ENCODE measurements at regions not wholly inside any gene's neighbourhood (a gene's known extent, or its start where the extent isn't known, plus 50 kb on each side); places are given as distances from the start of the nearest gene placed in this dataset.

DNA sequence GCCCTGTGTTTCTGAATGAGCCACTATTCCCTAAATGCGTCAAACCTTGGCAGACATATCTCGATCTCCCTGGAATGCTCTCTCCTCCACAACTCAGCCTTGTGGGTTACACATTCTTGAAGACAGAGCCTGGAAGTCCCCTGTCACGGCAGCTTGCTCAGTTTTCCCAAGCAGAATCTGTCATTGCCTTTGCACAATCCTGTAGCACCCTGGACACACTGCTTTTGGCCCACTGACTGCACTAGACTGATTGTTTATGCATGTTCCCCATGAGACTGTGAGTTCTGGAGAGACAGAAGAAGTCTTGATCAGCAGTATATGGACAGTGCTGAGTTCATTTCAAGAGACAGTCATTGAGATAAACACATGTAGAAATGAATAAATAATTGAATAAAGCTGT is 406.7 kb downstream of the CD83 start:
- Histone ChIP-seq H3K27me3 (no peaks in the 10 kb centered on the region), H3K36me3 (no peaks in the 10 kb centered on the region), H3K9me3 (no peaks in the 10 kb centered on the region), H3K4me1 (peaks cover 0 to 10% (median 0%) of the 10 kb centered on the region in 4 donors), H3K27ac (replicated peaks in 1 of 4) (no peak overlapping the region), H3K4me3 (no peak overlapping the region)
- no peak for TF ChIP-seq POLR2A (IDR thresholded peaks at IDR 0.05; ENCODE audit: low read depth)
- peak; percentile 42 to 49 for TF ChIP-seq POLR2AphosphoS5 (IDR thresholded peaks at IDR 0.05)
- no peak for TF ChIP-seq EP300 (IDR thresholded peaks at IDR 0.05)
- TF ChIP-seq, protein P1, sequence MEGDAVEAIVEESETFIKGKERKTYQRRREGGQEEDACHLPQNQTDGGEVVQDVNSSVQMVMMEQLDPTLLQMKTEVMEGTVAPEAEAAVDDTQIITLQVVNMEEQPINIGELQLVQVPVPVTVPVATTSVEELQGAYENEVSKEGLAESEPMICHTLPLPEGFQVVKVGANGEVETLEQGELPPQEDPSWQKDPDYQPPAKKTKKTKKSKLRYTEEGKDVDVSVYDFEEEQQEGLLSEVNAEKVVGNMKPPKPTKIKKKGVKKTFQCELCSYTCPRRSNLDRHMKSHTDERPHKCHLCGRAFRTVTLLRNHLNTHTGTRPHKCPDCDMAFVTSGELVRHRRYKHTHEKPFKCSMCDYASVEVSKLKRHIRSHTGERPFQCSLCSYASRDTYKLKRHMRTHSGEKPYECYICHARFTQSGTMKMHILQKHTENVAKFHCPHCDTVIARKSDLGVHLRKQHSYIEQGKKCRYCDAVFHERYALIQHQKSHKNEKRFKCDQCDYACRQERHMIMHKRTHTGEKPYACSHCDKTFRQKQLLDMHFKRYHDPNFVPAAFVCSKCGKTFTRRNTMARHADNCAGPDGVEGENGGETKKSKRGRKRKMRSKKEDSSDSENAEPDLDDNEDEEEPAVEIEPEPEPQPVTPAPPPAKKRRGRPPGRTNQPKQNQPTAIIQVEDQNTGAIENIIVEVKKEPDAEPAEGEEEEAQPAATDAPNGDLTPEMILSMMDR (IDR thresholded peaks at IDR 0.05), result no peak
- intact Hi-C loops (cut with DNase I), result no loop called here
- 49% methylated on average over 3 of the region's 3 CpGs for WGBS
- DNase-seq (ENCODE audit: extremely low spot score), result no peak

DNA sequence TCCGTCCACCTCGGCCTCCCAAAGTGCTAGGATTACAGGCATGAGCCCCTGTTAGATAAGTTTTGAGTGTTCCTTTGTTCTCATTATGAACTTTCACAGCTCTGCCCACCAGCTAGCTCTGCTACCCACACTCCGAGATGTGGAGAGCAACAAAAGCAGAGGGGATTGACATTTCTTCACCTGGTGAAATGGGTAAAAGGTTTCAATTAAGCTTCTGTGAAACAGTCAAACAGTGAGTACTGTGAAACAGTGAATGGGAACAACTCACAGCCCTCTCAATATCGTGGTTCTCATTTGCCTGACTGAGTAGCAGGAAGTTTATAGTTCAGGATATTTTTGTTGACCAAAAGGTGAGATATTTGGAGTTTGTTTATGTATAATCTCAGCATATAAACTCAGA is 412.8 kb downstream of the CD83 start:
- Histone ChIP-seq H3K4me1 (peaks cover 0 to 8% (median 6%) of the 10 kb centered on the region in 4 donors), H3K36me3 (no peaks in the 10 kb centered on the region), H3K27me3 (no peaks in the 10 kb centered on the region), H3K9me3 (no peaks in the 10 kb centered on the region), H3K27ac (replicated peaks in 1 of 4) (no peak overlapping the region), H3K4me3 (no peak overlapping the region)
- no peak for TF ChIP-seq POLR2A (IDR thresholded peaks at IDR 0.05; ENCODE audit: low read depth)
- TF ChIP-seq, protein P1 (IDR thresholded peaks at IDR 0.05), result no peak
- intact Hi-C loops (cut with DNase I), result no loop called here
- no peak for DNase-seq (ENCODE audit: extremely low spot score)
- WGBS, result 77% methylated on average over 4 of the region's 4 CpGs

DNA sequence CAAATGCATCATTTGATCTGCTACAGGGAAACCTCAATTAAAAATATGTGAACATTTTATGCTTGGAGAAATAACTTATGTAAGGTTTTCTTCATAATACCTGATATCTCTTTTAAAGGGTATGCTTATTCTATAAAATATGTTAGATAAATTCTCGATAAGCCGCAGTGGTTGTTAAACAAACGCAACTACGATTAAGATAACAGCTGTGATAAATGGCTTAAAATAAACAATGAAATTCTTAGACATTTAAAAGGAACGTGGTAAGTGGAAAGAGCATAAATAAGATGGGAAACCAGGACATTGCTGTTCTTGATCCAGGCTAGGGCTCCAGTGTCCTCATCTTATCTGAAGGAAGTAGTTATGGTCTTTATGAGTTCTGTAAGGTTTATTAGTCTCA is 415.9 kb downstream of the CD83 start:
- intact Hi-C loops (cut with DNase I), result no loop called here
- Histone ChIP-seq H3K4me3 (peak overlapping the region in 1 of 4 donors; percentile 8), H3K27me3 (no peaks in the 10 kb centered on the region), H3K36me3 (no peaks in the 10 kb centered on the region), H3K4me1 (peaks cover 0 to 8% (median 6%) of the 10 kb centered on the region in 4 donors), H3K9me3 (peaks cover 0 to 8% (median 0%) of the 10 kb centered on the region in 4 donors), H3K27ac (replicated peaks in 1 of 4) (no peak overlapping the region)
- TF ChIP-seq POLR2AphosphoS5 (IDR thresholded peaks at IDR 0.05) (no peak), POLR2A (IDR thresholded peaks at IDR 0.05; ENCODE audit: low read depth) (no peak), EP300 (IDR thresholded peaks at IDR 0.05) (no peak)
- TF ChIP-seq, protein P1 (IDR thresholded peaks at IDR 0.05), result no peak
- 21% methylated on average over 5 of the region's 5 CpGs for WGBS
- no peak for DNase-seq (ENCODE audit: extremely low spot score)

DNA sequence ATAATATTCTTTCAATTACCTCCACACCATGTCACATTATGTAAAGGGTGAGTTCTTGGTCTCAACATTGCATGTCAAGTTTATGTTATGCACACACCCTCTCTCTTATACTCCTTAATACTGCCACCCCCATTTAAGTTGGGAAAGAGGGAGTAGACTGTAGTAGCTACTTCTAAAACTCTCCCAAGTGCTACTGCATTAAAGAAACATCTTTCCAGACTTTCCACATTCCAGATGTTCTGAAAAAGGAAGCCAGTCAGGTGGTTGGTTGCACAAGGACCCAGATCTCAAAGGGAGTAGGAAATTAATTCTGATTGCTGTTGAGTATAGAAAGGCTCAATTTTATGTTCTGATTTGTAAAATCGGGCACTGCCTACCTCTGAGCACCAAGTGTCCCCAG is 419.5 kb downstream of the CD83 start:
- DNase-seq (ENCODE audit: extremely low spot score), result no peak
- no peak for TF ChIP-seq POLR2AphosphoS5 (IDR thresholded peaks at IDR 0.05)
- TF ChIP-seq, protein P1 (IDR thresholded peaks at IDR 0.05), result no peak
- TF ChIP-seq EP300 (IDR thresholded peaks at IDR 0.05), result no peak
- no peak for TF ChIP-seq POLR2A (IDR thresholded peaks at IDR 0.05; ENCODE audit: low read depth)
- Histone ChIP-seq H3K4me3 (no peak overlapping the region), H3K27ac (replicated peaks in 1 of 4) (no peak overlapping the region), H3K36me3 (no peaks in the 10 kb centered on the region), H3K4me1 (peaks cover 4 to 17% (median 14%) of the 10 kb centered on the region in 4 donors), H3K9me3 (peaks cover 0 to 9% (median 0%) of the 10 kb centered on the region in 4 donors), H3K27me3 (no peaks in the 10 kb centered on the region)
- 100% methylated on average over 1 of the region's 1 CpG for WGBS
- intact Hi-C loops (cut with DNase I), result no loop called here

DNA sequence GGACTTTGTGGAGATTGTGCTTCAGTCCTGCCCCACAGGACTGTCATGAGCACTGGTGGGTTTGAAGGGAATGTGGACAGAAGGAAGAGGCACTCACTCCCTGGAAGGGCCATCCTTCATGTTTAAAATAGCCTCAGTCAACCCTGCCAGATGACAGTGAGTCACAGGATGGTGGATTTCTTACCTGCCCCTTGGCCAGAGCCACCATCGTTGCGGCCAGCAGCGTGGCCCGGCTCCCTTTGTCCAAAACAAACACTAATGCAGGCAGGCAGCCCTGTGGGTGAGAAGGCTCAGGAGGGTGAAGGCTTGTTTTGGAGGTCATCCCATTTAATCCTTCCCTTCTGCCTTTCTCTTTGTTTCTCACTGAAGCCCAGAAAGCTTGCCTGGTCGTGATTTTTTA is 422.7 kb downstream of the CD83 start:
- peaks cover 4 to 10% (median 8%) of the 10 kb centered on the region in 4 donors for H3K4me1 ChIP-seq
- H3K27ac ChIP-seq (replicated peaks in 1 of 4), result no peak overlapping the region
- TF ChIP-seq, protein P1 (IDR thresholded peaks at IDR 0.05), result no peak
- TF ChIP-seq EP300 (IDR thresholded peaks at IDR 0.05) (no peak), POLR2A (IDR thresholded peaks at IDR 0.05; ENCODE audit: low read depth) (no peak), POLR2AphosphoS5 (IDR thresholded peaks at IDR 0.05) (peak in 1 of 2 donors; percentile 47)
- no peak for DNase-seq (ENCODE audit: extremely low spot score)
- WGBS, result 43% methylated on average over 5 of the region's 5 CpGs
- intact Hi-C loops (cut with DNase I), result no loop called here
- no peak overlapping the region for H3K4me3 ChIP-seq
- peaks cover 0 to 9% (median 0%) of the 10 kb centered on the region in 4 donors for H3K9me3 ChIP-seq
- no peaks in the 10 kb centered on the region for H3K27me3 ChIP-seq
- H3K36me3 ChIP-seq, result no peaks in the 10 kb centered on the region
